ENCODE measurements at regions not wholly inside any gene's neighbourhood (a gene's known extent, or its start where the extent isn't known, plus 50 kb on each side); places are given as distances from the start of the nearest gene placed in this dataset.
A peak's percentile ranks its signal among the peaks of the same experiment; 100 is the strongest.

DNA sequence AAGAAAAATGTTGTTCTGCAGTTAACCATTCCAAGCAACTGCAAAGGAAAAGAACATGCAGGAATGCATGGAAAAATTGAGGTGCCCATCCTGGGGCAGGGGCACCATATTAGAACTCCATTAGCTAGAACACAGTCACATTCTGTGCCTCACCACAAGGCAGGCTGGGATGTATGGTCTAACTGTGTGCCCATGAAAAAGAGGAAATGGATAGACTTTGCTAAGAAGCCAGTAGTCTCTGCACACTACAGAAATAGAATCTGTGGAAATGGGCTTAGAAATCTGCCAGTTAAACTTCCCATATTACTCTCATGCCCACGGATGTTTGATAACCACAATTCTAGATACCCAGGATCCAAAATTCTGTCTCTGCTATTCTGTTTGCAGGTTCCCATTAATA, 423.8 kb upstream of the SMARCA2 start:
- in situ Hi-C loops (cut with MboI; ENCODE audit: low pct_ligation_motif_present in 1 of 4, low pct_unique_long_range_greater_than_20kb in 1 of 4, low sequenced_read_pairs in 3 of 4) (no loop called here), intact Hi-C loops (cut with DNase I; ENCODE audit: low total_unique reads) (no loop called here)
- Histone ChIP-seq H3K27me3 (no peaks in the 10 kb centered on the region), H3K9me3 (peaks cover 0 to 3% of the 10 kb centered on the region in 2 donors), H3K4me1 (no peaks in the 10 kb centered on the region), H3K27ac (no peak overlapping the region), H3K36me3 (no peaks in the 10 kb centered on the region), H3K4me3 (no peak overlapping the region)
- TF ChIP-seq POLR2A (IDR thresholded peaks at IDR 0.05): no peak
- TF ChIP-seq EP300 (IDR thresholded peaks at IDR 0.05; ENCODE audit: low read depth): no peak
- DNase-seq: no peak
- WGBS, 2 donors (ENCODE audit: low coverage in 1 of 2): 58 to 60% methylated on average over 1 of the region's 1 CpG

DNA sequence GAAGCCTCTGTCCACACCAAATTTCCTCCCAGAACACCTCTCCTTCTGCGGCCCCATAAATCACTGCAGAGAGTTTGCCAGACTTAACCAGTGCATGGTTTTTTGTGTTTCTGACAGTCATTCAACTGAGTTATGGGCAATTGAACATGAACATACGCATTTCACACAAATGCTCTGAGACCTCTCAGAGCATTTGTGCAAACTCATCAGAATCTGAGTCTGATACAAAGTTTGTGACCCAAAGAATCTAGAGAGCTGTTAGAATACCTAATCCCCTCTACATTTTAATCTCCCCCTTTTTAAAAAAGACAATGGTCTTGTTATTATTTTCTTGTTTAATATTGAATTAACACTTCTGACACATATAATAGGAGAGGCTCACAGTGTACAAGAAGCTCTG, 416.9 kb upstream of the SMARCA2 start:
- Histone ChIP-seq H3K4me3 (no peak overlapping the region), H3K27me3 (no peaks in the 10 kb centered on the region), H3K4me1 (no peaks in the 10 kb centered on the region), H3K27ac (no peak overlapping the region), H3K36me3 (no peaks in the 10 kb centered on the region), H3K9me3 (no peaks in the 10 kb centered on the region)
- intact Hi-C loops (cut with DNase I; ENCODE audit: low total_unique reads) (no loop called here), in situ Hi-C loops (cut with MboI; ENCODE audit: low pct_ligation_motif_present in 1 of 4, low pct_unique_long_range_greater_than_20kb in 1 of 4, low sequenced_read_pairs in 3 of 4) (no loop called here)
- no peak for DNase-seq
- TF ChIP-seq POLR2A (IDR thresholded peaks at IDR 0.05) (no peak), POLR2AphosphoS5 (IDR thresholded peaks at IDR 0.05) (no peak), EP300 (IDR thresholded peaks at IDR 0.05; ENCODE audit: low read depth) (no peak)
- TF ChIP-seq, protein P1, sequence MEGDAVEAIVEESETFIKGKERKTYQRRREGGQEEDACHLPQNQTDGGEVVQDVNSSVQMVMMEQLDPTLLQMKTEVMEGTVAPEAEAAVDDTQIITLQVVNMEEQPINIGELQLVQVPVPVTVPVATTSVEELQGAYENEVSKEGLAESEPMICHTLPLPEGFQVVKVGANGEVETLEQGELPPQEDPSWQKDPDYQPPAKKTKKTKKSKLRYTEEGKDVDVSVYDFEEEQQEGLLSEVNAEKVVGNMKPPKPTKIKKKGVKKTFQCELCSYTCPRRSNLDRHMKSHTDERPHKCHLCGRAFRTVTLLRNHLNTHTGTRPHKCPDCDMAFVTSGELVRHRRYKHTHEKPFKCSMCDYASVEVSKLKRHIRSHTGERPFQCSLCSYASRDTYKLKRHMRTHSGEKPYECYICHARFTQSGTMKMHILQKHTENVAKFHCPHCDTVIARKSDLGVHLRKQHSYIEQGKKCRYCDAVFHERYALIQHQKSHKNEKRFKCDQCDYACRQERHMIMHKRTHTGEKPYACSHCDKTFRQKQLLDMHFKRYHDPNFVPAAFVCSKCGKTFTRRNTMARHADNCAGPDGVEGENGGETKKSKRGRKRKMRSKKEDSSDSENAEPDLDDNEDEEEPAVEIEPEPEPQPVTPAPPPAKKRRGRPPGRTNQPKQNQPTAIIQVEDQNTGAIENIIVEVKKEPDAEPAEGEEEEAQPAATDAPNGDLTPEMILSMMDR (IDR thresholded peaks at IDR 0.05): no peak
- 50 to 82% methylated on average over 1 to 2 of the region's 2 CpGs for WGBS, 2 donors (ENCODE audit: low coverage in 1 of 2)

GRCh38 chr9:1599961-1600360, 415.2 kb upstream of the SMARCA2 start:
- TF ChIP-seq POLR2AphosphoS5 (IDR thresholded peaks at IDR 0.05): no peak
- in situ Hi-C loops (cut with MboI; ENCODE audit: low pct_ligation_motif_present in 1 of 4, low pct_unique_long_range_greater_than_20kb in 1 of 4, low sequenced_read_pairs in 3 of 4): no loop called here
- intact Hi-C loops (cut with DNase I; ENCODE audit: low total_unique reads): no loop called here
- H3K4me1 ChIP-seq: no peaks in the 10 kb centered on the region
- H3K36me3 ChIP-seq: no peaks in the 10 kb centered on the region
- DNase-seq: no peak
- H3K9me3 ChIP-seq: no peaks in the 10 kb centered on the region
- WGBS, 2 donors (ENCODE audit: low coverage in 1 of 2): 54 to 63% methylated on average over 2 of the region's 2 CpGs
- no peak overlapping the region for H3K27ac ChIP-seq
- no peaks in the 10 kb centered on the region for H3K27me3 ChIP-seq
- H3K4me3 ChIP-seq: no peak overlapping the region

GRCh38 chr9:1604942-1605560, 410.1 kb upstream of the SMARCA2 start:
- no peaks in the 10 kb centered on the region for H3K27me3 ChIP-seq
- H3K27ac ChIP-seq: no peak overlapping the region
- H3K4me3 ChIP-seq: no peak overlapping the region
- DNase-seq: no peak
- no peak for TF ChIP-seq POLR2A (IDR thresholded peaks at IDR 0.05)
- TF ChIP-seq, protein P1 (IDR thresholded peaks at IDR 0.05): peak; percentile 24 to 42 (median 29)
- intact Hi-C loops (cut with DNase I; ENCODE audit: low total_unique reads): no loop called here
- 45 to 46% methylated on average over 5 of the region's 5 CpGs for WGBS, 2 donors (ENCODE audit: low coverage in 1 of 2)
- H3K4me1 ChIP-seq: no peaks in the 10 kb centered on the region
- H3K9me3 ChIP-seq: no peaks in the 10 kb centered on the region
- in situ Hi-C loops (cut with MboI; ENCODE audit: low pct_ligation_motif_present in 1 of 4, low pct_unique_long_range_greater_than_20kb in 1 of 4, low sequenced_read_pairs in 3 of 4): no loop called here
- H3K36me3 ChIP-seq: no peaks in the 10 kb centered on the region

GRCh38 chr9:1606253-1606652, 408.9 kb upstream of the SMARCA2 start:
- no peak for DNase-seq
- Histone ChIP-seq H3K36me3 (no peaks in the 10 kb centered on the region), H3K27ac (no peak overlapping the region), H3K9me3 (no peaks in the 10 kb centered on the region), H3K4me1 (no peaks in the 10 kb centered on the region), H3K4me3 (no peak overlapping the region), H3K27me3 (no peaks in the 10 kb centered on the region)
- WGBS, 2 donors (ENCODE audit: low coverage in 1 of 2): 35 to 42% methylated on average over 5 of the region's 5 CpGs
- in situ Hi-C loops (cut with MboI; ENCODE audit: low pct_ligation_motif_present in 1 of 4, low pct_unique_long_range_greater_than_20kb in 1 of 4, low sequenced_read_pairs in 3 of 4) (no loop called here), intact Hi-C loops (cut with DNase I; ENCODE audit: low total_unique reads) (no loop called here)
- TF ChIP-seq POLR2AphosphoS5 (IDR thresholded peaks at IDR 0.05) (no peak), EP300 (IDR thresholded peaks at IDR 0.05; ENCODE audit: low read depth) (no peak), POLR2A (IDR thresholded peaks at IDR 0.05) (no peak)
- TF ChIP-seq, protein P1 (IDR thresholded peaks at IDR 0.05): no peak

Data from transverse colon (tissue), 4 donors.